Gastrocnemius medialis (tissue), 4 donors: ENCODE measurements at regions not wholly inside any gene's neighbourhood (a gene's known extent, or its start where the extent isn't known, plus 50 kb on each side); places are given as distances from the start of the nearest gene placed in this dataset.

Experiments
- CTCF ChIP-seq, 5 experiments: fragments of 450-650 bp in 3 of 5; fragments of 200-600 bp in 2 of 5; sonication (generic) in 2 of 5; IDR thresholded peaks in 4 of 5; conservative IDR thresholded peaks in 1 of 5; 1 replicate in 4 of 5; 2 replicates in 1 of 5; pipeline ENCODE4 v1.5.1; 2016 to 2019; ENCODE audit warnings: antibody characterized with exemption in 5 of 5, mild to moderate bottlenecking in 3 of 5, moderate library complexity in 3 of 5
- POLR2A ChIP-seq, 2 donors: fragments of 450-650 bp; IDR thresholded peaks; one replicate each; pipeline ENCODE4 v1.6.1; 2017; ENCODE audit warnings: antibody characterized with exemption in 2 of 2, mild to moderate bottlenecking in 2 of 2, moderate library complexity in 2 of 2

GRCh38 chr2:104945121-104945520, 91.2 kb downstream of the POU3F3 start:
- TF ChIP-seq CTCF (IDR thresholded peaks at IDR 0.05 in 4 of 5, conservative IDR thresholded peaks at IDR 0.05 in 1 of 5) (no peak), POLR2A (IDR thresholded peaks at IDR 0.05) (no peak)
